OCI-LY1 (cell line): ENCODE measurements at regions not wholly inside any gene's neighbourhood (a gene's known extent, or its start where the extent isn't known, plus 50 kb on each side); places are given as distances from the start of the nearest gene placed in this dataset.

Experiments used
- EZH2 ChIP-seq: fragments of 200-600 bp; sonication (generic), shearing (Covaris generic); IDR thresholded peaks from 2 replicates; pipeline ENCODE4 v1.8.0; 2017; ENCODE audit warnings: borderline replicate concordance, mixed run types, mild to moderate bottlenecking, antibody characterized with exemption, low read length, moderate library complexity, mixed read lengths
- TF ChIP-seq, protein P1 (sequence below): fragments of 200-600 bp; sonication (generic), shearing (Covaris generic); IDR thresholded peaks from 2 replicates; pipeline ENCODE4 v1.5.1; 2017; ENCODE audit warnings: mild to moderate bottlenecking, antibody characterized with exemption, low read length, moderate library complexity, mixed read lengths

DNA sequence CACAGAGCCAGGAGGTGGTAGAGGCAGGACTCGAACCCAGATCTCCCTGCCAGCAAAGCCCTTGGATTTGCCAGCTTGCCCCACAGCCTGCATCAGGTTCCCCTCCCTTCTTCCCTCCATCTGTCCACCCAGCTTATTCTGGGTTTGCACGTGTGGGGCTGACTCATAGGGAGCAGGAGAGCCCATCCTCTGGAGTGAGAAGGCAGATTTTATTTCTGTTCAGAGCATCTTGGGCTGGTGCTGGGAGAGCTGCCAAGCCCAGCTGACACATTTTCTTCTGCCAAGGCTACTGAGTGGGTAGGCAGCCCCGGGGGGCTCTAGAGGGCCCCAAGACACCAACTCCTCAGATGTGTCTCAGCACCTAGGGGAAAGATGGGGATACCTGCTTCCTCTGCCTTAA lies 106.3 kb upstream of the CRHR1 start:
- TF ChIP-seq, protein P1, sequence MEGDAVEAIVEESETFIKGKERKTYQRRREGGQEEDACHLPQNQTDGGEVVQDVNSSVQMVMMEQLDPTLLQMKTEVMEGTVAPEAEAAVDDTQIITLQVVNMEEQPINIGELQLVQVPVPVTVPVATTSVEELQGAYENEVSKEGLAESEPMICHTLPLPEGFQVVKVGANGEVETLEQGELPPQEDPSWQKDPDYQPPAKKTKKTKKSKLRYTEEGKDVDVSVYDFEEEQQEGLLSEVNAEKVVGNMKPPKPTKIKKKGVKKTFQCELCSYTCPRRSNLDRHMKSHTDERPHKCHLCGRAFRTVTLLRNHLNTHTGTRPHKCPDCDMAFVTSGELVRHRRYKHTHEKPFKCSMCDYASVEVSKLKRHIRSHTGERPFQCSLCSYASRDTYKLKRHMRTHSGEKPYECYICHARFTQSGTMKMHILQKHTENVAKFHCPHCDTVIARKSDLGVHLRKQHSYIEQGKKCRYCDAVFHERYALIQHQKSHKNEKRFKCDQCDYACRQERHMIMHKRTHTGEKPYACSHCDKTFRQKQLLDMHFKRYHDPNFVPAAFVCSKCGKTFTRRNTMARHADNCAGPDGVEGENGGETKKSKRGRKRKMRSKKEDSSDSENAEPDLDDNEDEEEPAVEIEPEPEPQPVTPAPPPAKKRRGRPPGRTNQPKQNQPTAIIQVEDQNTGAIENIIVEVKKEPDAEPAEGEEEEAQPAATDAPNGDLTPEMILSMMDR, result no peak
- no peak for TF ChIP-seq EZH2
